ELF-1 (cell line): ENCODE measurements at regions not wholly inside any gene's neighbourhood (a gene's known extent, or its start where the extent isn't known, plus 50 kb on each side); places are given as distances from the start of the nearest gene placed in this dataset.

Experiments used
- DNase-seq: peaks from one replicate; pipeline ENCODE4 v3.0.0-alpha.2; 2016; ENCODE audit warnings: low read depth, low spot score

GRCh38 chr7:123060446-123060845 lies 64.9 kb upstream of the TAS2R16 start:
- DNase-seq, result no peak

GRCh38 chr7:123057911-123058310 lies 62.4 kb upstream of the TAS2R16 start:
- DNase-seq, result no peak

- DNase-seq, result peak; percentile 25
These were observed 59.0 kb upstream of the TAS2R16 start for GRCh38 chr7:123054357-123055133.

- no peak for DNase-seq
These were observed 56.4 kb upstream of the TAS2R16 start for GRCh38 chr7:123051916-123052315.

GRCh38 chr7:123047955-123048354 lies 52.5 kb upstream of the TAS2R16 start:
- DNase-seq, result no peak
